Fibroblast of pulmonary artery (primary cell): ENCODE measurements at regions not wholly inside any gene's neighbourhood (a gene's known extent, or its start where the extent isn't known, plus 50 kb on each side); places are given as distances from the start of the nearest gene placed in this dataset.

Source experiments
- DNase-seq: peaks from one replicate; pipeline ENCODE4 v3.0.0-alpha.2; 2010; ENCODE audit warnings: low read depth
- H3K4me3 ChIP-seq: replicated peaks from 2 replicates; pipeline ENCODE4 v1.5.1; 2011; ENCODE audit warnings: low read depth, mild to moderate bottlenecking, control low read depth, low read length, moderate library complexity
- TF ChIP-seq, protein P1 (sequence below): IDR thresholded peaks from 2 replicates; pipeline ENCODE4 v1.5.1; 2011; ENCODE audit warnings: mild to moderate bottlenecking, control low read depth, low read length, inconsistent platforms; ENCODE audit errors: missing control alignments

DNA sequence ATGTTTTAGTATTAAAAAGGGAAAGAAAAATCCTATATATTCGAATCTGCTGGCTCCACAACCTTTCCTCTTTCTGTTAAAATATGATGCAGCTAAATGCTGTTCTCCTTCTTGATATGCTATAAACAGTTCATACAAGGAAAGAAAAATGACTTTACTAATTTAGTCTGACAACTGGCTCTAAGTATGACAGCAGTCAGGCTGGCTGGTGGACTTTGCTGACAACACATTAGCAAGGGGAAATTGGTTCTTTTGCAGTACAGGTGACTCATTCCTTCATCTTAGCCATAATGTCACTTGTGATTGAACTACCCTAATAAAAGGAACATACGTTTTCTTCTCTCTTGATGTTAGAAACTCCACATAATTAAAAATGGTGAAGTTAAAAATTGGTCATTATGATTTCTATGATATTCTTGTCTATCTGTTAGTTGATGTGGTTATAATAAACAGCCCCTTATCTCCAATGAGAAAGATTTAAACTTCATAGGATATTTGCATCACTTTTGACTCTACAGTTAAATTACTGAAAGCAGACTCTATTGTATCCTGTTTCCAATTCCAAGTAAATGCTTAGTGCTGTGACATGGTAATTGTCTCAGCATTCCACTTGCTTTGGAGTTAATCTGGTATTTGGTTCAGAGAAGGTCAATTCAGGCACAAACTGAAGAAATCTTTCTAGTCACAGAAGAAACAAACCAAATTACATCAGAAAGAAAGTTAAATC is 315.3 kb upstream of the GULP1 start:
- TF ChIP-seq, protein P1, sequence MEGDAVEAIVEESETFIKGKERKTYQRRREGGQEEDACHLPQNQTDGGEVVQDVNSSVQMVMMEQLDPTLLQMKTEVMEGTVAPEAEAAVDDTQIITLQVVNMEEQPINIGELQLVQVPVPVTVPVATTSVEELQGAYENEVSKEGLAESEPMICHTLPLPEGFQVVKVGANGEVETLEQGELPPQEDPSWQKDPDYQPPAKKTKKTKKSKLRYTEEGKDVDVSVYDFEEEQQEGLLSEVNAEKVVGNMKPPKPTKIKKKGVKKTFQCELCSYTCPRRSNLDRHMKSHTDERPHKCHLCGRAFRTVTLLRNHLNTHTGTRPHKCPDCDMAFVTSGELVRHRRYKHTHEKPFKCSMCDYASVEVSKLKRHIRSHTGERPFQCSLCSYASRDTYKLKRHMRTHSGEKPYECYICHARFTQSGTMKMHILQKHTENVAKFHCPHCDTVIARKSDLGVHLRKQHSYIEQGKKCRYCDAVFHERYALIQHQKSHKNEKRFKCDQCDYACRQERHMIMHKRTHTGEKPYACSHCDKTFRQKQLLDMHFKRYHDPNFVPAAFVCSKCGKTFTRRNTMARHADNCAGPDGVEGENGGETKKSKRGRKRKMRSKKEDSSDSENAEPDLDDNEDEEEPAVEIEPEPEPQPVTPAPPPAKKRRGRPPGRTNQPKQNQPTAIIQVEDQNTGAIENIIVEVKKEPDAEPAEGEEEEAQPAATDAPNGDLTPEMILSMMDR, result no peak
- no peak for DNase-seq
- H3K4me3 ChIP-seq, result no peak overlapping the region

DNA sequence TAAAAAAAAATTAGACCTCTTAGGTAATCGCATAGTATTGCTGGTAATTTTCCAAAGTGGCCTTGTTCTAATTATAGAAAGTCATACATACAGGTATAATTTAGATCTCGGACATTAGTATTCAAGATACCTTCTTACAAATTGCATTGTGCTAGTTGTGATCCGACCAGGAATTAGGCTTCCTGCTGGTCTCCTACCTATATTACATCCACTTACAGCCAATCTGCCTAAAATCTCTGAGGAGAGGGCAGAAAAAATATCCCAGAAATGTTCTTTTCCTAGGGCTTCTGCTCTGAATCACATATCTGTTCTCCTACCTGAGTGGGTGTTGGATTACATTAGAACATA is 314.7 kb upstream of the GULP1 start:
- H3K4me3 ChIP-seq, result no peak overlapping the region
- TF ChIP-seq, protein P1, result no peak
- no peak for DNase-seq

- TF ChIP-seq, protein P1, result no peak
- no peak overlapping the region for H3K4me3 ChIP-seq
- DNase-seq, result no peak
Observed at GRCh38 chr2:187978356-187978755, 313.3 kb upstream of the GULP1 start.

GRCh38 chr2:187982668-187983067 is 309.0 kb upstream of the GULP1 start:
- DNase-seq, result peak; percentile 78
- TF ChIP-seq, protein P1, result no peak
- no peak overlapping the region for H3K4me3 ChIP-seq

DNA sequence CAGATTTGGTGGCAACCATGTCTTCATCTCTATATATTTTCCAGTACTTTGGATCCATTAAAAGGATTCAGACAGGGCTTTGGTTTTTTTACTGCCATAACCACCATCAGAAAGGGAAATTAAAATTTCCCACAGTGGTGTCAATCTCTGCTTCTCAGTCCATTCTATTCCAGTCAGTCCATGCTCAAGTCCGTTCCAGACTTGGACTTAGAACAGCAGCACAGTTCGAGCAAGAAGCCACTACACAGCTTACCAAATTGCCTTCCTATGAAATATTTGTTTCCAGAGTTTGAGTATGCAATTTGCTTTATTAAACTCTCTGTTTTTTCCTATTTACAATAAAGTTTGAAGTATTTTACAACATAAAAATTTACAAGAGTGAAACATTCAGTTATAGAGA is 306.5 kb upstream of the GULP1 start:
- DNase-seq, result no peak
- H3K4me3 ChIP-seq, result no peak overlapping the region
- TF ChIP-seq, protein P1, result no peak

- no peak overlapping the region for H3K4me3 ChIP-seq
- TF ChIP-seq, protein P1, result no peak
- DNase-seq, result peak; percentile 29
Observed at GRCh38 chr2:187985923-187986322, 305.8 kb upstream of the GULP1 start.
